Large intestine (tissue), 3 donors: ENCODE measurements at regions not wholly inside any gene's neighbourhood (a gene's known extent, or its start where the extent isn't known, plus 50 kb on each side); places are given as distances from the start of the nearest gene placed in this dataset.

ENCODE experiments used
- DNase-seq, 2 donors: peaks; one replicate each; pipeline versions ENCODE4 v3.0.0 to v3.0.0-alpha.2; 2013
- H3K27ac ChIP-seq: one replicate; pipeline ENCODE4 v1.5.1; 2013; ENCODE audit warnings: low read length
- H3K27me3 ChIP-seq: 2 replicates; pipeline ENCODE4 v1.6.1; 2013; ENCODE audit warnings: low read length; ENCODE audit not compliant: control insufficient read depth, insufficient read depth
- H3K36me3 ChIP-seq: 2 replicates; pipeline ENCODE4 v1.6.1; 2013; ENCODE audit warnings: low read length; ENCODE audit not compliant: control insufficient read depth, insufficient read depth
- H3K4me1 ChIP-seq: one replicate; pipeline ENCODE4 v1.6.1; 2013; ENCODE audit warnings: low read length; ENCODE audit not compliant: control insufficient read depth, insufficient read depth
- H3K4me3 ChIP-seq: one replicate; pipeline ENCODE4 v1.5.1; 2013; ENCODE audit warnings: low read length
- H3K9me3 ChIP-seq: one replicate; pipeline ENCODE4 v1.6.1; 2013; ENCODE audit warnings: mild to moderate bottlenecking, low read depth, low read length, moderate library complexity; ENCODE audit not compliant: control insufficient read depth
- WGBS: methylation state at CpG from one replicate; pipeline ENCODE4 v1.1.5; 2013; ENCODE audit warnings: low lambda C conversion rate; ENCODE audit not compliant: insufficient coverage; 5-methylcytosine and 5-hydroxymethylcytosine counted together

DNA sequence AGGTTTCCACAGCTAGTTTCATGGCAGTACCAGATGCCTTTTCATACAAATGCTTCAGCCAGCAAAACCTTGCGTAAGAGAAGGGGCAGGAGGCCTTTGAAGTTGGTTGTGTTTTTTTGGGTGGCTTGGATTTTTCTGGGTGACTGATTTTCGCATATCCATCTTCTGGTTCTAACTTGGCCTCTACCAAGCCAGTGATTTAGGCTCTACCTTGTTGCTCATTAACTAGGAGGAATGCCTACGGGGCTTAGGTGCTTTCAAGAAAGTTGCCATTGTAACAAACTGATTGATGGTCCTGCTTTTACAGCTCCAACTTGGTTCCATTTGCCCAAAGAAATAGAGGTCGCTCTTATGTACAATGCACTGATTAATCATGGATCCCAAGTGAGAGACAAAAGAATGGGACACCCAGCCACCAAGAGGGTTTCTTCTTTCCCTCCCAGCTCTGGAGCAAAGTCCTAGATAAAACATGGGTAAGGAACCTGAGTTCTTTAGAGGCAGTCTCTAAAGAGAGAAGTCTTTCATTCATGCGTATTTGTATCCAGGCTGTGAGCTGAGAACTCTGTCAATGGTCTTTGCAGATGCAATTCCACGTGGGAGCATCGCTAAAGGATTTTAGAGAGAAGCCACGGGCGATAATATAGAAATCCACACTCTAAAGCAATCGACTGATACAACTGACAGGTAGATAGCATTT, 92.1 kb upstream of the FGFR2 start:
- H3K4me1 ChIP-seq, result no peaks in the 10 kb centered on the region
- H3K27me3 ChIP-seq, result peaks cover 6% of the 10 kb centered on the region
- DNase-seq, result no peak
- WGBS, result 75% methylated on average over 1 of the region's 10 CpGs
- no peaks in the 10 kb centered on the region for H3K9me3 ChIP-seq
- H3K36me3 ChIP-seq, result no peaks in the 10 kb centered on the region
- H3K27ac ChIP-seq, result no peak overlapping the region
- no peak overlapping the region for H3K4me3 ChIP-seq

DNA sequence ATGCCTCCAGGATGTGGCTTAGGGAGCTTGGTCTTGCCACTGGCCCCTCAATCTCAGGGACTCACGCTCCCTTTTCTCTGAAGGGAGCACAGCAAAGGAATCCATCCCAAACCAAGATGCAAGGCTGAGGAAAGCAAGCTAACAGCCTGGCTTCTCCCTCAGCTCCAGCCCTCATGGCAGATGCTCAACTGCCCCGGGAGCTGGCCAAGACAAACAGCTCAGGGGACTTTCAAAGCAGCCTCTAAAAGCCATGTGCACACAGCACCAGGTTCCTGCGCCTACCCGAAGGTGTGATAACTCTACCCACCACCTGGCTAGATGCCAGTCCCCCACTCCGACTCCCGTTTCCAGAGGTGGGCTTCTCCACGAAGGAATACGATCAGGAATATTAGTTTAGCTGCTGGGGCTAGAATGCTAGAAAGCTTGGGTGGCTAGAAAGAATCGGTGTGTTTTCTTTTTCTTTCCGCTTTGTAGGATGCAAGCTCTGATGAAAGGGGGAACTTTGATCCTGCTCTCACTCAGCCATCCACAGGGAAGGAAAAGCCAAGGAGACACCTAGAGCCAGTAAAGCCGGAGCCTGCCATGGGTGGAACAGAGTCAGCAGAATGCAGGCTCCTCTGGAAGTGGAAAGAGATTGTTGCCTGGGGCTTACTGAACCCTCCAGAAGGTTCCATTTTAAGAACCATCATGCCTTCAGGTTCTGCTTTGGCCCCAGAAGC, 89.0 kb upstream of the FGFR2 start:
- no peak overlapping the region for H3K27ac ChIP-seq
- no peak for DNase-seq
- peaks cover 6% of the 10 kb centered on the region for H3K27me3 ChIP-seq
- H3K4me1 ChIP-seq, result no peaks in the 10 kb centered on the region
- H3K36me3 ChIP-seq, result no peaks in the 10 kb centered on the region
- H3K4me3 ChIP-seq, result no peak overlapping the region
- WGBS, result no CpG with 5 or more reads among the region's 11 CpGs
- H3K9me3 ChIP-seq, result no peaks in the 10 kb centered on the region

DNA sequence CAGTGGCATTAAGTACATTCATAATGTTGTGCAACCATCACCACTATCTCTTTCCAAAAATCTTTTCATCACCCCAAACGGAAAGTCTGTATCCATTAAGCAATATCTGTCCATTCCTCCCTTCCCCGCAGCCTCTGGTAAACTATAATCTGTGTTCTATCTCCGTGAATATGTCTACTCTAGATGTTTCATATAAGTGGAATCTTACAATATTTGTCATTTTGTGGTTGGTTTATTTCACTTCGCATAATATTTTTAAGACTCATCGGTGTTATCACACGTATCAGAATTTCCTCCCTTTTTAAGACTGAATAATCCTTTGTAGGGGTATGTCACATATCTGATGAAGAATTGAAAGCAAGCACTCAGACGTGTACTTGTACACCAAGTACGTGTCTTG, 86.0 kb upstream of the FGFR2 start:
- Histone ChIP-seq H3K9me3 (no peaks in the 10 kb centered on the region), H3K27me3 (peaks cover 6% of the 10 kb centered on the region), H3K4me1 (peaks cover 2% of the 10 kb centered on the region), H3K36me3 (no peaks in the 10 kb centered on the region), H3K27ac (no peak overlapping the region), H3K4me3 (no peak overlapping the region)
- no peak for DNase-seq
- 100% methylated on average over 2 of the region's 8 CpGs for WGBS

DNA sequence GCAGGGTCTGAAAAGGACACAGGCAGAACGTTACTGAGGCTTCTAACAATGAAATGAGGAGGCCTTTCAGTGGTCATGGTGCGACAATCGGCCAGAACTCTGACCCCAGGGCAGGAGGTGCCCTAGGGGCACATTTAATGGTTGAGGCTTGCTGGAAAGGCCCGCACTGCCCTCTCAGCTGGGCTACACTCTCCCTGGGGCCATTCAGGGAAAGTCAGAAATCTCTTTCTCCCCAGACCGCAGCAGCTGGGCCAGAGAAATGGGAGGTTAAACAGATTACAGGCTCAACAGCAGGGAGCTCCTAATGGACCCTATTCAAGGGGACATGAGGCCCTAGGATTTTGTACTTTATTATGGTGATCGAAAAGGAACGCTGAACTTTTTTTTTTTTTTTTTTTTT, 85.6 kb upstream of the FGFR2 start:
- no peak for DNase-seq

DNA sequence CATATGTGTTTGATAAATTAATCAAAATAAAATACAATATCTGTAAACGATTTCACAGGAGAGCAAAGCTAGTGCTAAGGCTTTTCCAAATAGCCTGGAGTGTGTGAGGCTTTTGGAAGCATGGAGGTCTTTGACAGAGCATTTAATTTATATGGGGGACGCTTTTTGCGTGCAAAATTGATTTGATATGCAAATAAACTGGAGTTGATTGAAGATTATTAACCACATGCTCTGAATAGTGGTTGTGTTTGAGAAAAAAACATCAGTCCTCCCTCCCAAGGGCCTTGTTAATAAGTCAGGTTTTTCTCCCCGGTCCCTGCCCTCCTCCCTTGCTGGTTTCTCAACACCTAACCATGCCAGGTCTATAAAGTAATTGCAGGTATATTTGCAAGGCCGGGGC, 85.1 kb upstream of the FGFR2 start:
- Histone ChIP-seq H3K4me1 (peaks cover 2% of the 10 kb centered on the region), H3K27me3 (peaks cover 6% of the 10 kb centered on the region), H3K9me3 (peaks cover 3% of the 10 kb centered on the region), H3K36me3 (no peaks in the 10 kb centered on the region), H3K4me3 (no peak overlapping the region), H3K27ac (no peak overlapping the region)
- no peak for DNase-seq
- no CpG with 5 or more reads among the region's 5 CpGs for WGBS

More for the DNA sequence above, 85.6 kb upstream of the FGFR2 start:
- WGBS, result 80% methylated on average over 2 of the region's 7 CpGs
- no peak overlapping the region for H3K27ac ChIP-seq
- peaks cover 2% of the 10 kb centered on the region for H3K4me1 ChIP-seq
- no peaks in the 10 kb centered on the region for H3K36me3 ChIP-seq
- H3K9me3 ChIP-seq, result no peaks in the 10 kb centered on the region
- no peak overlapping the region for H3K4me3 ChIP-seq
- peaks cover 6% of the 10 kb centered on the region for H3K27me3 ChIP-seq

DNA sequence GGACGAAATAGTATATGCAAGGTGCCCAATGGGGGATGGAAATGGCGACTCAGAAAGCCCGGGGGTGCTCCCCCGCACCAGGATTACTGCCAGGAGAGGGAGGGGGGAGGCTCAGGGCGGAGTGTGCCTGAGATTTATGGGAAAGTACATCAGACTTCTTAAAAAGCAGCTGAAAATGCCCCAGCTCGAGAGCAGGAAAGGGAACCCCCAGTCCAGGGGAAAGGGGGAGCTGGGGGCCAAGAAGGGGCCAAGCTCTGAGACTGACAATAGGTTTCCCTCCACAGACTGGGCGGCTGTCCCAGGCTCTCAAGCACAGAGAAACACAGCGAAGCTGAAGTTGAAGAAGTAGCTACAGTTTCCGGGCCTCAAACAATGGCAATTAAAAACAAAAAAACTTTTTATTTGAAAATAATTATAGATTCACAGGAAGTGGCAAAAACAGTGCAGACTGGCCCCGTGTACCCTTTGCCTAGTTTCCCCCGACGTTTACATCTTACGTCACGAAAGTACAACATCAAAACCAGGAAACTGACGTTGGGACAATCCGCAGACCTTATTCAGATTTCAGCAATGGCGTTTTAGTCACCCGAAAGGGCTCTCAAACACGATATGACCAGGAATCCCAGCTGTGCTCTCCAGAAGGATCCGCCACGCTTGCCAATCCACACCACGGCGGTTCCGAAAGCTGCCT, 83.9 kb upstream of the FGFR2 start:
- Histone ChIP-seq H3K27ac (no peak overlapping the region), H3K4me3 (no peak overlapping the region), H3K9me3 (peaks cover 4% of the 10 kb centered on the region), H3K36me3 (no peaks in the 10 kb centered on the region), H3K27me3 (peaks cover 4% of the 10 kb centered on the region), H3K4me1 (peaks cover 2% of the 10 kb centered on the region)
- no peak for DNase-seq
- WGBS, result no CpG with 5 or more reads among the region's 24 CpGs

DNA sequence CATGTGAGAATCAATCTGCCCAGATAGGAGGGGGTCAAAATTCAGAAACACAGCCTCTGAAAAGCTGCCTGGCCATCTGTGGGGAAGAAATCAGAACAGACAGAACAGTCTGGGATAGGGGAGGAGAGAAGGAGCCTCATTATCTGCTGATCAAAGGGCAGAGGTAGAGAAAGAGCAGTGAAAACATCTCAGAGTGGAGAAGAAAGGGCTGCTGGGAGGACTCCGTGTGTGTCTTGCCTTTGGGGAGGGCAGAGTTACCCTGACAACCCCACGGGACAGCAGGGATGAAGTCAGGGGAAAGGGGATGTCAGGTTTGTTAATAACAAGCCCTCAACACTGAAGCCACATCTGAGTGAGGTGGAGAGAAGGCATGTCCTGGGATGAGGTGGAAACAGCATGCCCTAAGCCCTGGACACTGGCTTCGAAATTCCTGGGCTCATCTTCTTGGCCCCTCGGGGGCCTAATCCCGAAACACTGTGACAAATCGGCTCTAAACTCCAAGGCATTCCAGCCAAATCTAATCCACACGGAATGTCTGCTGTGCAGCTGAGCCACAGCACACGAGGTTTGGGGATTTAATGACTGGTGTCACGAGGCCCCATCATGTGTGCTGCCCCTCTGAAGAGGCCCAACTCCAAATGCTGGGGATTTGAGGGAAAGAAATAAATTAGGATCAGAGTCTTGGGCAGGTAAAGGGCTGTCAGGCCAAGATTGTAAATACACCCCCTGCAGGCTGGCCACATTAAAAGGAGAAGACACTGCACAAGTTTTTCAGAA, 82.8 kb upstream of the FGFR2 start:
- no peaks in the 10 kb centered on the region for H3K36me3 ChIP-seq
- no peaks in the 10 kb centered on the region for H3K27me3 ChIP-seq
- H3K9me3 ChIP-seq, result peaks cover 4% of the 10 kb centered on the region
- no peak overlapping the region for H3K27ac ChIP-seq
- H3K4me3 ChIP-seq, result no peak overlapping the region
- DNase-seq, result no peak
- peaks cover 2% of the 10 kb centered on the region for H3K4me1 ChIP-seq
- no CpG with 5 or more reads among the region's 9 CpGs for WGBS

DNA sequence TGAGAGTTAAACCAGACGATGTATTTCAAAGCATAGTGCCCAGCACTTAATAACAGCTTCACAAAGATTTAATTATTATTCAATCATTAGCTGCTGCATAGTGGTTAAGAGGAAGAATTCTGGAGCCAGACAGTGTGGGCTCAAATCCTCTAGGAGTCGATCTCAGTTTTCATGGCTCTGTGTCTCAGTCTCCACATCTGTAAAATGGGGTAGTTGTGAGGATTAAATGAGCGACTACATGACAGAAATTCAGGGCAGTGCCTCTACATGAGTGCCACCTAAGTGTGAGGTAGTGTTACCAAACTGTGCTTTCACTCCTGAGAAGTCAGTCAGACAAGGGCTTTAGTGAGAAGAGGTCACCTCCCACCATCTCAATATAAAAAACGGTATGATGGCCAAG, 81.7 kb upstream of the FGFR2 start:
- WGBS, result no CpG with 5 or more reads among the region's 4 CpGs
- Histone ChIP-seq H3K36me3 (no peaks in the 10 kb centered on the region), H3K27me3 (no peaks in the 10 kb centered on the region), H3K9me3 (peaks cover 4% of the 10 kb centered on the region), H3K4me1 (peaks cover 2% of the 10 kb centered on the region), H3K27ac (no peak overlapping the region), H3K4me3 (no peak overlapping the region)
- no peak for DNase-seq

DNA sequence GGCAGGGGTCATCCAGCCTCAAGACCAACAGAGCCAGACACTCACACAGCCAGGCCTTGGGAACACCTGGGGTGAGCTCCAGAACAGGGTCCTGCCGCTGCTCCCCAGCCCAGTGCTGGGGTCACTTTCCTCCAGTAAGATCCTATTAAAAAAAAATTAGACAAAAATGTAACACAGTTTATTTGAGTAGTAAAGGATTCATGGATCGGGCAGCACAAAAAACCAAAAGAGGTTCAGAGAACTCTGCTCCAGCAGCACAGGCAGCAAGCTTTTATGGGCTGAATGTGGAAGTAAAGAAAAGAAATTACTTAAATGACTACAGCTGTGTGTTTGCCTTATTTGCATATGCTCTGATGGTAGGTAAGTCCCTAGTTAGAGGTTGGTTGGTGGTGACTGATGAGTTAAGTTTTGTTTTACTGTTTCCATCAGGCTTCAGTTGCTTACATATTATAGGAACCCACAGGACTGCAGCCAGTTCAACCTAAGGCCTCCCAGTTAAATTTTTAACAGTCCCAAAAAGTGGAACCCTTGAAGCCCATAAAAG, 80.5 kb upstream of the FGFR2 start:
- Histone ChIP-seq H3K9me3 (peaks cover 4% of the 10 kb centered on the region), H3K4me1 (peaks cover 2% of the 10 kb centered on the region), H3K4me3 (no peak overlapping the region), H3K27ac (no peak overlapping the region), H3K36me3 (no peaks in the 10 kb centered on the region), H3K27me3 (no peaks in the 10 kb centered on the region)
- 100% methylated on average over 1 of the region's 2 CpGs for WGBS
- DNase-seq, result no peak

DNA sequence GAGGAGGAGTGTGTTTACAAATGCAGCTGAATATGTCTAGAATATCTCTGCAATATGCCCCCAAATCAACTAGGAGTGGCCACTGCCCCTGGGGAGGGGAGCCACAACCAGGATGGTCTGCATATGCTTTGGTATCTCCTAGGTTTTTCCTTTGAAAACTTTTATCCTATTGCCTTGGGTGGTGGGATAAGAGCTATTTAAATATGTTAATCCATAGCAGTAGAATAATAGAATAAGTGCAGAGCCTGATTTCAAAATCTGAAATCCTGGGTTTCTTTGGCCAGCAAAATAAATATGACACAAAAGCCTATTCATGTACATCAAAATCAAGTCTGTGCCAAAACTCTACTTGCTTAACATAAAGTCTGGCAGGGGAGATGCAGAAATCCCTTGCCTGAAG, 79.6 kb upstream of the FGFR2 start:
- Histone ChIP-seq H3K27me3 (no peaks in the 10 kb centered on the region), H3K36me3 (no peaks in the 10 kb centered on the region), H3K4me1 (peaks cover 2% of the 10 kb centered on the region), H3K27ac (no peak overlapping the region), H3K9me3 (peaks cover 4% of the 10 kb centered on the region), H3K4me3 (no peak overlapping the region)
- DNase-seq, result no peak
